ENCODE measurements at regions not wholly inside any gene's neighbourhood (a gene's known extent, or its start where the extent isn't known, plus 50 kb on each side); places are given as distances from the start of the nearest gene placed in this dataset.
"Not testable (repeated sequence)": the region's sequence is repeated elsewhere in the genome, so short reads cannot be mapped to it uniquely, and the experiment has no call there.

DNA sequence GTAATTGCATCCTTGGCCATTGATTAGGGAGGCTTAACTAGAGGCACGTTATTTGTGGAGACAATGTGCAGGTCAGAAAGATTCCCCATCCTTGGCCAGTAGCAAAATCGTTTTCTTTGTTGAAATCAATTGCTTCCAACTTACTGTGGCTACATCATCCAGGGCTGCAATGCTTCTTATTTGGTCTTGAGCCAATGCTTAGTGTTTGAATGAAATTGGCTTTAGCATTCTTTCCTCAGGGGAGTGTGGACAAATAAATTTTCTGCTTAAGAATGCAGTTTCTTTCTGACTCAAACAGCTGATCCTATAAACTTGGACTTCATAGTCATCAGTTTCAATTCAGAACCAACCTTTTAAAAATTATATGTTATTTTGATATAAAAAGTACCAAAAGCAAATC lies 95.6 kb downstream of the ARHGAP11B start:
- TF ChIP-seq, protein P1, sequence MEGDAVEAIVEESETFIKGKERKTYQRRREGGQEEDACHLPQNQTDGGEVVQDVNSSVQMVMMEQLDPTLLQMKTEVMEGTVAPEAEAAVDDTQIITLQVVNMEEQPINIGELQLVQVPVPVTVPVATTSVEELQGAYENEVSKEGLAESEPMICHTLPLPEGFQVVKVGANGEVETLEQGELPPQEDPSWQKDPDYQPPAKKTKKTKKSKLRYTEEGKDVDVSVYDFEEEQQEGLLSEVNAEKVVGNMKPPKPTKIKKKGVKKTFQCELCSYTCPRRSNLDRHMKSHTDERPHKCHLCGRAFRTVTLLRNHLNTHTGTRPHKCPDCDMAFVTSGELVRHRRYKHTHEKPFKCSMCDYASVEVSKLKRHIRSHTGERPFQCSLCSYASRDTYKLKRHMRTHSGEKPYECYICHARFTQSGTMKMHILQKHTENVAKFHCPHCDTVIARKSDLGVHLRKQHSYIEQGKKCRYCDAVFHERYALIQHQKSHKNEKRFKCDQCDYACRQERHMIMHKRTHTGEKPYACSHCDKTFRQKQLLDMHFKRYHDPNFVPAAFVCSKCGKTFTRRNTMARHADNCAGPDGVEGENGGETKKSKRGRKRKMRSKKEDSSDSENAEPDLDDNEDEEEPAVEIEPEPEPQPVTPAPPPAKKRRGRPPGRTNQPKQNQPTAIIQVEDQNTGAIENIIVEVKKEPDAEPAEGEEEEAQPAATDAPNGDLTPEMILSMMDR (IDR thresholded peaks at IDR 0.05; ENCODE audit: low read depth, low read length, poor library complexity, severe bottlenecking): not testable (repeated sequence)
- not testable (repeated sequence) for TF ChIP-seq EZH2phosphoT487 (IDR thresholded peaks at IDR 0.05; ENCODE audit: borderline replicate concordance, low read length)
